Osteoblast (primary cell): ENCODE measurements at regions not wholly inside any gene's neighbourhood (a gene's known extent, or its start where the extent isn't known, plus 50 kb on each side); places are given as distances from the start of the nearest gene placed in this dataset.
"Not testable (repeated sequence)": the region's sequence is repeated elsewhere in the genome, so short reads cannot be mapped to it uniquely, and the experiment has no call there.

Source experiments
- DNase-seq: peaks from one replicate; pipeline ENCODE4 v3.0.0; 2011; ENCODE audit warnings: low spot score, mixed read lengths; ENCODE audit not compliant: insufficient read length; ENCODE audit errors: missing footprints
- H2AFZ ChIP-seq: 2 replicates; pipeline ENCODE4 v1.6.0; 2011; ENCODE audit warnings: mild to moderate bottlenecking, low read length
- H3K27ac ChIP-seq: 2 replicates; pipeline ENCODE4 v1.5.1; 2011; ENCODE audit warnings: mild to moderate bottlenecking, low read depth, low read length, moderate library complexity
- H3K27me3 ChIP-seq: 2 replicates; pipeline ENCODE4 v1.6.0; 2012; ENCODE audit warnings: mild to moderate bottlenecking, control low read depth, inconsistent platforms, low read length, moderate library complexity; ENCODE audit not compliant: insufficient read depth
- H3K36me3 ChIP-seq: 2 replicates; pipeline ENCODE4 v1.5.1; 2011; ENCODE audit warnings: mild to moderate bottlenecking, low read length, control low read depth, moderate library complexity; ENCODE audit not compliant: insufficient read depth
- H3K4me1 ChIP-seq: 2 replicates; pipeline ENCODE4 v1.5.1; 2011; ENCODE audit warnings: mild to moderate bottlenecking, low read length, control low read depth, moderate library complexity; ENCODE audit not compliant: insufficient read depth
- H3K4me2 ChIP-seq: 2 replicates; pipeline ENCODE4 v1.6.0; 2011; ENCODE audit warnings: mild to moderate bottlenecking, low read length; ENCODE audit not compliant: insufficient read depth
- H3K4me3 ChIP-seq: fragments of 200-600 bp; sonication (generic); 3 replicates; pipeline ENCODE4 v1.5.1; 2012; ENCODE audit warnings: mild to moderate bottlenecking, low read length, inconsistent platforms; ENCODE audit not compliant: insufficient read depth
- H3K79me2 ChIP-seq: 2 replicates; pipeline ENCODE4 v1.6.0; 2012; ENCODE audit warnings: mild to moderate bottlenecking, low read length, control low read depth, inconsistent platforms; ENCODE audit not compliant: insufficient read depth
- H3K9me3 ChIP-seq: 2 replicates; pipeline ENCODE4 v1.5.1; 2011; ENCODE audit warnings: low read depth, low read length, control low read depth
- H4K20me1 ChIP-seq: 2 replicates; pipeline ENCODE4 v1.6.0; 2012; ENCODE audit warnings: mild to moderate bottlenecking, low read length, control low read depth; ENCODE audit not compliant: insufficient read depth
- TF ChIP-seq, protein P1 (sequence below): IDR thresholded peaks from 2 replicates; pipeline ENCODE4 v1.5.1; 2011; ENCODE audit warnings: mild to moderate bottlenecking, low read depth, low read length, moderate library complexity; ENCODE audit errors: extremely low read depth

DNA sequence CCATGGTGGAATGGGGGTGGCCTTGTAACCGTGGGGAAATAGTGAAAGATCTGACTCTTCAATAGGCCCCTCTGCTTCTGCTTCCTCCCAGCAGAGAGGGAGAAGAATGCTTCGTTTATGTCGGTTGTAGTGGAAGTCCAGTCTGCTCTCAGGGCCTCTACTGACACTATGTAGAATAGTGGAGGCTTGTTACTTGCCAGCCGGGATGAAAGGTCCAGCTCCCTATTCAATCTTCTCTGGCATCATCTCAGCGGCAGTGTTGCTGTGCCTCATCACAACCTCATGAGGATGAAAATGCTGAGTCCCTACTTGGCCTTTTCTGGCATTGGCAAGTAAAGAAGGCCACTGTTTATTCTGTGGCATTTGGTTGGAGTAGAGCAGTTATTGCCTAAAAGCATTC lies 820.9 kb upstream of the TENM4 start:
- Histone ChIP-seq H3K27me3 (no peaks in the 10 kb centered on the region), H3K27ac (no peak overlapping the region), H2AFZ (no peak overlapping the region), H3K36me3 (no peaks in the 10 kb centered on the region), H3K4me3 (no peak overlapping the region), H3K79me2 (no peaks in the 10 kb centered on the region), H3K9me3 (peaks cover 2% of the 10 kb centered on the region), H3K4me1 (no peaks in the 10 kb centered on the region), H4K20me1 (no peaks in the 10 kb centered on the region), H3K4me2 (no peak overlapping the region)
- TF ChIP-seq, protein P1, sequence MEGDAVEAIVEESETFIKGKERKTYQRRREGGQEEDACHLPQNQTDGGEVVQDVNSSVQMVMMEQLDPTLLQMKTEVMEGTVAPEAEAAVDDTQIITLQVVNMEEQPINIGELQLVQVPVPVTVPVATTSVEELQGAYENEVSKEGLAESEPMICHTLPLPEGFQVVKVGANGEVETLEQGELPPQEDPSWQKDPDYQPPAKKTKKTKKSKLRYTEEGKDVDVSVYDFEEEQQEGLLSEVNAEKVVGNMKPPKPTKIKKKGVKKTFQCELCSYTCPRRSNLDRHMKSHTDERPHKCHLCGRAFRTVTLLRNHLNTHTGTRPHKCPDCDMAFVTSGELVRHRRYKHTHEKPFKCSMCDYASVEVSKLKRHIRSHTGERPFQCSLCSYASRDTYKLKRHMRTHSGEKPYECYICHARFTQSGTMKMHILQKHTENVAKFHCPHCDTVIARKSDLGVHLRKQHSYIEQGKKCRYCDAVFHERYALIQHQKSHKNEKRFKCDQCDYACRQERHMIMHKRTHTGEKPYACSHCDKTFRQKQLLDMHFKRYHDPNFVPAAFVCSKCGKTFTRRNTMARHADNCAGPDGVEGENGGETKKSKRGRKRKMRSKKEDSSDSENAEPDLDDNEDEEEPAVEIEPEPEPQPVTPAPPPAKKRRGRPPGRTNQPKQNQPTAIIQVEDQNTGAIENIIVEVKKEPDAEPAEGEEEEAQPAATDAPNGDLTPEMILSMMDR: no peak
- DNase-seq: no peak

DNA sequence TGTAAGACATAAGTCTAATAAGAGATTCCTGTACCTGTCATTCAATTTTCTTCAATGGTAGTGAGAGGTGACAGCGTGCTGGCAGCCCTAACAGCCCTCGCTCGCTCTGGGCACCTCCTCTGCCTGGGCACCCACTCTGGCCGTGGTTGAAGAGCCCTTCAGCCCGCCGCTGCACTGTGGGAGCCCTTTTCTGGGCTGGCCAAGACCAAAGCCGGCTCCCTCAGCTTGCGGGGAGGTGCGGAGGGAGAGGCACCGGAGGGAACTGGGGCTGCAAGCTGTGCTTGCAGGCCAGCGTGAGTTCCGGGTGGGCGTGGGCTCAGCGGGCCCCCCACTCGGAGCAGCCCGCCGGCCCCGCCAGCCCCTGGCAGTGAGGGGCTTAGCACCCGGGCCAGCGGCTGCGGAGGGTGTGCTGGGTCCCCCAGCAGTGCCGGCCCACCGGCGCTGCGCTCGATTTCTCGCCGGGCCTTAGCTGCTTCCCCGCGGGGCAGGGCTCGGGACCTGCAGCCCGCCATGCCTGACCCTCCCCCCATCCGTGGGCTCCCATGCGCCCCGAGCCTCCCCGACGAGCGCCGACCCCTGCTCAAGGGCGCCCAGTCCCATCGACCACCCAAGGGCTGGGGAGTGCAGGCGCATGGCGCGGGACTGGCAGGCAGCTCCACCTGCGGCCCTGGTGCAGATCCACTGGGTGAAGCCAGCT lies 816.6 kb upstream of the TENM4 start:
- not testable (repeated sequence) for H3K4me3 ChIP-seq, DNase-seq, H3K79me2 ChIP-seq, H3K9me3 ChIP-seq, H4K20me1 ChIP-seq, H2AFZ ChIP-seq, H3K27ac ChIP-seq, H3K4me2 ChIP-seq, H3K27me3 ChIP-seq, H3K36me3 ChIP-seq, H3K4me1 ChIP-seq

DNA sequence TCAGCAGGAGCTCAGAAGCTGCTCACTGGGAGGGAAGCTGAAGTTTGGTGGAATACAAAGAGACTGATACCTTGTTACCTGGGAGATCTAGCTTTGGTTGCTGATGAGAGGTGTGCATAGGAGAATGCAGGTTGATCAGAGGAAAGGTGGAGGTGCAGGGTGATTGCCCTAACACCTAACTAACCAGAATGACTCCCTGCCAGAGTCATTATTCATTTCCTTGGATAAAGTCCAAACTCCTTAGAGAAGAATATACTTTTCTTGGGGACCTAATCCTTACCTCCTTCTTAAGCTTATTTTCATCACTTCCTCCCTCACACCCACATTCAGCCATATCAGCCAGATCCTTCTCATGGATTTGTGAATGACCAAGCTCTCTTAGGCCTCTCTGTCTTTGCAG lies 814.2 kb upstream of the TENM4 start:
- Histone ChIP-seq H3K9me3 (peaks cover 2% of the 10 kb centered on the region), H3K36me3 (no peaks in the 10 kb centered on the region), H3K4me2 (no peak overlapping the region), H3K27me3 (no peaks in the 10 kb centered on the region), H2AFZ (no peak overlapping the region), H4K20me1 (no peaks in the 10 kb centered on the region), H3K4me1 (no peaks in the 10 kb centered on the region), H3K79me2 (no peaks in the 10 kb centered on the region), H3K27ac (no peak overlapping the region), H3K4me3 (no peak overlapping the region)
- DNase-seq: peak; percentile 61
- TF ChIP-seq, protein P1: no peak

DNA sequence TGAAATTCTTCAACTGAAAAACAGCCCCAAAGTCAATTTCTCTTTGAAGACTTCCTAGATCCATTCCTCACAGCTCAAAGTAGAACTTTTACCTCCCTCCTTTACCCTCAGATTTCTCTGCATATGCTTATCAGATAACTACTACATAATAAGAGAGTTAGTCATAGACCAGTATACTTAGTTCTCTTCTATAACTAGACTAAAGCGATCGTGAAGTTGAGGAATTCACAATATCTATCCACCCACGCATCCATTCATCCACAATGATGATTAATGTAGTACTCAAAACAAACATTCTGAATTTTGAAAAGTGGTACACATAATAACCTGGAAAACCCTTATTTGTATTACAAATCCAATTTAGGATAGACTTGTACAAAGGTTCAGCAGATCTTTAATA lies 800.9 kb upstream of the TENM4 start:
- Histone ChIP-seq H2AFZ (no peak overlapping the region), H3K79me2 (no peaks in the 10 kb centered on the region), H3K9me3 (no peaks in the 10 kb centered on the region), H3K27me3 (no peaks in the 10 kb centered on the region), H4K20me1 (no peaks in the 10 kb centered on the region), H3K4me1 (no peaks in the 10 kb centered on the region), H3K4me2 (no peak overlapping the region), H3K4me3 (no peak overlapping the region), H3K27ac (no peak overlapping the region), H3K36me3 (no peaks in the 10 kb centered on the region)
- DNase-seq: no peak
- TF ChIP-seq, protein P1: no peak
